Kidney (tissue), 13 donors: ENCODE measurements at regions not wholly inside any gene's neighbourhood (a gene's known extent, or its start where the extent isn't known, plus 50 kb on each side); places are given as distances from the start of the nearest gene placed in this dataset.

Source experiments
- DNase-seq, 5 donors: peaks; one replicate each; pipeline ENCODE4 v3.0.0-alpha.2; 2013 to 2020
- FAIRE-seq: peaks from 2 replicates; lab custom pipeline; 2012; peaks lifted over from hg19 to GRCh38; lab: Jason Lieb, UNC
- H3K27ac ChIP-seq, 2 donors: one replicate each; pipeline ENCODE4 v1.7.0; 2013; ENCODE audit warnings: low read depth in 2 of 2, low read length in 2 of 2, inconsistent platforms in 1 of 2
- H3K27me3 ChIP-seq: one replicate; pipeline ENCODE4 v1.7.1; 2013; ENCODE audit warnings: low read length, inconsistent platforms; ENCODE audit not compliant: control insufficient read depth, insufficient read depth
- H3K36me3 ChIP-seq, 3 donors: one replicate each; pipeline versions ENCODE4 v1.7.0 to v1.7.1; 2013; ENCODE audit warnings: low read length in 3 of 3, control low read depth in 1 of 3, inconsistent platforms in 1 of 3; ENCODE audit not compliant: insufficient read depth in 3 of 3, control insufficient read depth in 2 of 3
- H3K4me1 ChIP-seq, 3 donors: one replicate each; pipeline versions ENCODE4 v1.7.0 to v1.7.1; 2013; ENCODE audit warnings: low read length in 3 of 3, inconsistent platforms in 1 of 3, low read depth in 1 of 3; ENCODE audit not compliant: control insufficient read depth in 2 of 3, insufficient read depth in 2 of 3
- H3K4me3 ChIP-seq, 3 donors: one replicate each; pipeline versions ENCODE4 v1.7.0 to v1.8.1; 2013; ENCODE audit warnings: low read length in 3 of 3, control low read depth in 1 of 3, inconsistent platforms in 1 of 3
- H3K9ac ChIP-seq, 3 donors: one replicate each; pipeline versions ENCODE4 v1.7.0 to v1.7.1; 2013; ENCODE audit warnings: low read length in 3 of 3, control low read depth in 1 of 3, inconsistent platforms in 1 of 3
- H3K9me3 ChIP-seq, 3 donors: one replicate each; pipeline versions ENCODE4 v1.7.0 to v1.7.1; 2013; ENCODE audit warnings: low read length in 3 of 3, control low read depth in 1 of 3, inconsistent platforms in 1 of 3; ENCODE audit not compliant: control insufficient read depth in 2 of 3, insufficient read depth in 1 of 3
- intact Hi-C: fragments of 100-400 bp; cut with DNase I; formaldehyde crosslinking; loops from one replicate; pipeline ENCODE4 v1.11.1; 2022
- TF ChIP-seq, protein P1 (sequence below): IDR thresholded peaks from 3 replicates; pipeline ENCODE4 v1.5.1; 2012; ENCODE audit warnings: mild to moderate bottlenecking, moderate library complexity, borderline replicate concordance; ENCODE audit not compliant: insufficient read depth; ENCODE audit errors: extremely low read depth
- donor health status: control.
- donor health status: control.
- donor health status: control.
- donor health status: control.
- donor health status: control.
- donor health status: DM: yes; HTN: yes; CAD: no.
- donor health status: Normal renal cell carcinoma (clear cell type).

DNA sequence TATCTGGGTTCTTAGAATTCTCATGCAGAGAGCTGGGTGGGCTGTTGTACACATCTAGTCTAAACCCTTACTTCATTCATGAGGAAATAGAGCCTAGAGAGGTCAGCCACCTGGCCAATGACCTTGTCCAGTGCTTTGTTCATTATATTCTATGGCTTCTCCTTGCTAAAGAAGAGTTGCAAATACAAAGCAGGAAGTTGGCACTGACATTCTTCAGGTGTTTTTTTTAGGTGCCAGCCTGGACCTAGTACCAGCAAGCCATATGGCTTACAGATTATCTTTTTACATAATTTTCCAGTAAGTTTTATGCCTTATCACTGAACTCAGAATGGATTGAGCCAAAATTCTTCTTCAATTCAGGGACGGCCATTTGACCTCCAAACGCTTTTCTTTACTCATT is 54.7 kb upstream of the PGM2 start:
- Histone ChIP-seq H3K9me3 (no peaks in the 10 kb centered on the region), H3K4me1 (peaks cover 0 to 2% (median 0%) of the 10 kb centered on the region in 3 donors), H3K9ac (no peak overlapping the region), H3K27me3 (no peaks in the 10 kb centered on the region), H3K36me3 (no peaks in the 10 kb centered on the region), H3K27ac (no peak overlapping the region), H3K4me3 (no peak overlapping the region)
- no peak for DNase-seq
- no peak for FAIRE-seq
- intact Hi-C loops, result no loop called here
- TF ChIP-seq, protein P1, sequence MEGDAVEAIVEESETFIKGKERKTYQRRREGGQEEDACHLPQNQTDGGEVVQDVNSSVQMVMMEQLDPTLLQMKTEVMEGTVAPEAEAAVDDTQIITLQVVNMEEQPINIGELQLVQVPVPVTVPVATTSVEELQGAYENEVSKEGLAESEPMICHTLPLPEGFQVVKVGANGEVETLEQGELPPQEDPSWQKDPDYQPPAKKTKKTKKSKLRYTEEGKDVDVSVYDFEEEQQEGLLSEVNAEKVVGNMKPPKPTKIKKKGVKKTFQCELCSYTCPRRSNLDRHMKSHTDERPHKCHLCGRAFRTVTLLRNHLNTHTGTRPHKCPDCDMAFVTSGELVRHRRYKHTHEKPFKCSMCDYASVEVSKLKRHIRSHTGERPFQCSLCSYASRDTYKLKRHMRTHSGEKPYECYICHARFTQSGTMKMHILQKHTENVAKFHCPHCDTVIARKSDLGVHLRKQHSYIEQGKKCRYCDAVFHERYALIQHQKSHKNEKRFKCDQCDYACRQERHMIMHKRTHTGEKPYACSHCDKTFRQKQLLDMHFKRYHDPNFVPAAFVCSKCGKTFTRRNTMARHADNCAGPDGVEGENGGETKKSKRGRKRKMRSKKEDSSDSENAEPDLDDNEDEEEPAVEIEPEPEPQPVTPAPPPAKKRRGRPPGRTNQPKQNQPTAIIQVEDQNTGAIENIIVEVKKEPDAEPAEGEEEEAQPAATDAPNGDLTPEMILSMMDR, result no peak

DNA sequence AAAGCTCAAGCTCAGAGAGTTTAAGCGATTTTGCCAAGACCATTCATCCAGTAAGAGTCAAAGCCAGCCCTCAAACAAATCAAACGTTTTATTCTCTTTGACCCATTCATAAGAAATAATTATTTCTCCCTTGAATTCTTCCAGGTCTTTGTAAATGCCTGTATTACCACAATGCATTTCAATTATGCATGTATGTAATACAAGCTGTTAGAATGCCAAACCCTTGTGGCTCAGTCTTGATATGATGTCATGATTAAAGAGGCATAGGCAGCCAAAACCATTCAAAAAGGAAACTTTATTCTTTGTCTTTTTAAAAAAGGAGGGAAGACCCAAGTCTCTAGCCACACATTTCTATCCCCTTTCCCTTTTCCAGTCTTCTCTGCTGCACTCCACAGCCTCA is 56.5 kb upstream of the PGM2 start:
- H3K27ac ChIP-seq, result no peak overlapping the region
- DNase-seq (no peak), FAIRE-seq (no peak)
- intact Hi-C loops, result no loop called here
- H3K4me3 ChIP-seq, result no peak overlapping the region
- no peaks in the 10 kb centered on the region for H3K9me3 ChIP-seq
- no peak overlapping the region for H3K9ac ChIP-seq
- H3K36me3 ChIP-seq, result no peaks in the 10 kb centered on the region
- H3K4me1 ChIP-seq, result peaks cover 0 to 2% (median 0%) of the 10 kb centered on the region in 3 donors
- TF ChIP-seq, protein P1, result no peak
- no peaks in the 10 kb centered on the region for H3K27me3 ChIP-seq

DNA sequence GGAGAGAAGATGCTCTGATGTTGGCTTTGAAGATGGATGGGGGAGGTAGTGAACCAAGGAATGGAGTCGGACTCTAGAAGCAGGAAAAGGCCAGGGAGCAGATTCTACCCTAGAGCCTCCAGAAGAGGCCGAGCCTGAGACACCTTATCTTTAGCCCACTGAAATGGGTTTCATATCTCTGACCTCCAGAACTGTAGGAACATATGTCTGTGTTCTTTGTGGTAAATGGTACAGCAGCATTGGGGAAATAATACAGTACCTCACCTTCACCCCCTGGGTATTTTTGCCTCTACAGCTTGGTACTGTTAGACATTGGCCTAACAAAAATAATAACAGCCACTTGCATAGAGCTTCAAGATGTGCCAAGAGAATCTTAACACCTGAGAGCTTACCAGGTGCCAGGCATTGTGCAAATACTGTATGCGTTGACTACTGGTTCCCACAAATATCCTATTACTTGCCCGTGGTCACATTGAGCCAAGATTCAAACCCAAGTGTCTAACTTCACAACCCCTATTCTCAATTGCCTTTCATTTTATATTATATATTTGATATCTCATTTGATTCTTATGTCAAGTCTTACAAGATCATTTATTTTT is 57.0 kb upstream of the PGM2 start:
- Histone ChIP-seq H3K4me3 (no peak overlapping the region), H3K27me3 (no peaks in the 10 kb centered on the region), H3K9me3 (no peaks in the 10 kb centered on the region), H3K36me3 (no peaks in the 10 kb centered on the region), H3K27ac (no peak overlapping the region), H3K9ac (no peak overlapping the region), H3K4me1 (peaks cover 0 to 2% (median 0%) of the 10 kb centered on the region in 3 donors)
- FAIRE-seq (no peak), DNase-seq (no peak)
- TF ChIP-seq, protein P1, result no peak
- intact Hi-C loops, result no loop called here

DNA sequence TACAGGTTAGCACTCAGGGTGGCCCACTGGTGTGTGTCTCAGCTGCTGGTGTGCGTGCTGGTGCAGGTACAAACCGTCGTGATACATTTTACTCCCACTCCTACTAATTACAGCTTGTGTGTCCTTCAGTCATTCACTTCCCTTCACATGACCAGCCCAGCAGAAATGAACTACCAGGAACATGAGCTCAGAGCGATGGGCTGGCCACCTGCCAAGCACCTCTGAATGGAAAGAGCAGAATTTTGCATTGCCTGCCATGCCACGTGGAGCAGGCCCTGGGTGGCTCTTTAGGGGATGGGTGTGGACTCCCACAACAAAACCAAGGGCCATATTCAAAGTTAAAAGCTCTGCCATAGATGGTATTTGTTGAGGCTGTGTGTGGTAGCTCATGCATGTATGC is 58.9 kb upstream of the PGM2 start:
- intact Hi-C loops, result no loop called here
- H3K9me3 ChIP-seq, result no peaks in the 10 kb centered on the region
- H3K27ac ChIP-seq, result no peak overlapping the region
- H3K4me1 ChIP-seq, result peaks cover 0 to 9% (median 4%) of the 10 kb centered on the region in 3 donors
- FAIRE-seq, result no peak
- H3K27me3 ChIP-seq, result no peaks in the 10 kb centered on the region
- TF ChIP-seq, protein P1, result no peak
- H3K36me3 ChIP-seq, result no peaks in the 10 kb centered on the region
- H3K9ac ChIP-seq, result no peak overlapping the region
- peak; percentile 46 to 85 (median 70) for DNase-seq
- no peak overlapping the region for H3K4me3 ChIP-seq
